ENCODE measurements at regions not wholly inside any gene's neighbourhood (a gene's known extent, or its start where the extent isn't known, plus 50 kb on each side); places are given as distances from the start of the nearest gene placed in this dataset.

GRCh38 chr3:176794406-176794805 is 402.9 kb downstream of the TBL1XR1 start:
- DNase-seq (ENCODE audit: low spot score) = no peak

GRCh38 chr3:176789947-176790346 is 407.3 kb downstream of the TBL1XR1 start:
- DNase-seq (ENCODE audit: low spot score) = no peak

- no peak for DNase-seq (ENCODE audit: low spot score)
Observed at GRCh38 chr3:176789281-176789705, 408.0 kb downstream of the TBL1XR1 start.

- DNase-seq (ENCODE audit: low spot score) = no peak
Observed at GRCh38 chr3:176787506-176787905, 409.8 kb downstream of the TBL1XR1 start.

GRCh38 chr3:176785171-176785570 is 412.1 kb downstream of the TBL1XR1 start:
- DNase-seq (ENCODE audit: low spot score) = no peak

GRCh38 chr3:176780766-176781165 is 416.5 kb downstream of the TBL1XR1 start:
- DNase-seq (ENCODE audit: low spot score) = no peak

- DNase-seq (ENCODE audit: low spot score) = no peak
Observed at GRCh38 chr3:176776622-176777175, 420.6 kb downstream of the TBL1XR1 start.

GRCh38 chr3:176769547-176770190 is 427.6 kb downstream of the TBL1XR1 start:
- DNase-seq (ENCODE audit: low spot score) = no peak

- no peak for DNase-seq (ENCODE audit: low spot score)
Observed at GRCh38 chr3:176767385-176767784, 429.9 kb downstream of the TBL1XR1 start.

- DNase-seq (ENCODE audit: low spot score) = no peak
Observed at GRCh38 chr3:176766862-176767261, 430.4 kb downstream of the TBL1XR1 start.

- DNase-seq (ENCODE audit: low spot score) = no peak
Observed at GRCh38 chr3:176765382-176765900, 431.8 kb downstream of the TBL1XR1 start.

- DNase-seq (ENCODE audit: low spot score) = no peak
Observed at GRCh38 chr3:176759815-176760506, 437.3 kb downstream of the TBL1XR1 start.

- no peak for DNase-seq (ENCODE audit: low spot score)
Observed at GRCh38 chr3:176757429-176757828, 439.9 kb downstream of the TBL1XR1 start.

- no peak for DNase-seq (ENCODE audit: low spot score)
Observed at GRCh38 chr3:176755977-176756376, 441.3 kb downstream of the TBL1XR1 start.

- no peak for DNase-seq (ENCODE audit: low spot score)
Observed at GRCh38 chr3:176755552-176755951, 441.7 kb downstream of the TBL1XR1 start.

- no peak for DNase-seq (ENCODE audit: low spot score)
Observed at GRCh38 chr3:176741664-176742047, 455.6 kb downstream of the TBL1XR1 start.

- no peak for DNase-seq (ENCODE audit: low spot score)
Observed at GRCh38 chr3:176740906-176741663, 456.2 kb downstream of the TBL1XR1 start.

- DNase-seq (ENCODE audit: low spot score) = no peak
Observed at GRCh38 chr3:176739159-176739558, 458.1 kb downstream of the TBL1XR1 start.

GRCh38 chr3:176737480-176738110 is 459.7 kb downstream of the TBL1XR1 start:
- DNase-seq (ENCODE audit: low spot score) = no peak

GRCh38 chr3:176734146-176734545 is 463.1 kb downstream of the TBL1XR1 start:
- no peak for DNase-seq (ENCODE audit: low spot score)

GRCh38 chr3:176724394-176724759 is 472.9 kb downstream of the TBL1XR1 start:
- no peak for DNase-seq (ENCODE audit: low spot score)

GRCh38 chr3:176723758-176724393 is 473.4 kb downstream of the TBL1XR1 start:
- no peak for DNase-seq (ENCODE audit: low spot score)

All from left forelimb (tissue), 1 donor.